HepG2 (cell line): ENCODE measurements at regions not wholly inside any gene's neighbourhood (a gene's known extent, or its start where the extent isn't known, plus 50 kb on each side); places are given as distances from the start of the nearest gene placed in this dataset.

Experiments
- ATAC-seq: fragments of 200-7000 bp; cut with Tn5 transposase; 3 replicates; pipeline ENCODE4 v1.9.1; 2020; ENCODE audit warnings: mild to moderate bottlenecking, moderate library complexity
- BruUV-seq: library from RNA; stranded (reverse); fragments of 400-500 nt; replicated peaks from 2 replicates; lab custom pipeline; 2021; lab: Mats Ljungman, UMichigan
- CTCF ChIA-PET: fragments of 300-600 bp; formaldehyde crosslinking; extraction: SDS; loops from one replicate; lab custom pipeline; 2021; ENCODE audit warnings: low total read pairs, inconsistent platforms, low intra/inter-chr PET ratio; lab: Yijun Ruan, JAX
- POLR2A ChIA-PET: fragments of 350-600 bp; sonication (Branson Sonifier 250); formaldehyde crosslinking; loops from one replicate; lab custom pipeline; 2020; ENCODE audit warnings: antibody characterized with exemption, inconsistent platforms; lab: Yijun Ruan, JAX
- DNase-seq: peaks from one replicate; pipeline ENCODE4 v3.0.0-alpha.2; 2015; ENCODE audit warnings: low spot score
- FAIRE-seq: peaks from 3 replicates; lab custom pipeline; 2011; peaks lifted over from hg19 to GRCh38; lab: Jason Lieb, UNC
- H2AFZ ChIP-seq: one replicate; pipeline ENCODE4 v1.6.1; 2011; ENCODE audit warnings: low read length, inconsistent platforms
- H3K27ac ChIP-seq: fragments of 300-600 bp; 3 replicates; pipeline ENCODE4 v1.8.0; 2011; ENCODE audit warnings: mixed run types, mild to moderate bottlenecking, mixed read lengths, low read length, inconsistent platforms; ENCODE audit not compliant: insufficient read depth; ENCODE audit errors: extremely low read length
- H3K27me3 ChIP-seq, 2 experiments: fragments of 200-600 bp in 1 of 2; 2 replicates in 1 of 2; 3 replicates in 1 of 2; pipeline versions ENCODE4 v1.6.0 to v1.8.0; 2011; ENCODE audit warnings: low read length in 2 of 2, mild to moderate bottlenecking in 2 of 2, moderate library complexity in 2 of 2, inconsistent platforms in 1 of 2; ENCODE audit not compliant: insufficient read depth in 2 of 2, control insufficient read depth in 1 of 2
- H3K36me3 ChIP-seq, 2 experiments: fragments of 200-600 bp in 1 of 2; replicated peaks in 1 of 2; 2 replicates in 1 of 2; 3 replicates in 1 of 2; pipeline versions ENCODE4 v1.5.1 to v1.8.0; 2011; ENCODE audit warnings: low read length in 2 of 2, inconsistent platforms in 1 of 2; ENCODE audit not compliant: insufficient read depth in 2 of 2, control insufficient read depth in 1 of 2
- H3K4me1 ChIP-seq: 2 replicates; pipeline ENCODE4 v1.5.1; 2012; ENCODE audit warnings: low read length, inconsistent platforms; ENCODE audit not compliant: insufficient read depth
- H3K4me2 ChIP-seq: 2 replicates; pipeline ENCODE4 v1.6.0; 2011; ENCODE audit warnings: low read depth, low read length, inconsistent platforms
- H3K4me3 ChIP-seq, 3 experiments: fragments of 200-600 bp in 1 of 3; sonication (generic), shearing (Covaris generic) in 1 of 3; replicated peaks in 1 of 3; 2 replicates each; pipeline ENCODE4 v1.5.1; 2011 to 2016; ENCODE audit warnings: low read length in 3 of 3, inconsistent platforms in 2 of 3, low read depth in 2 of 3, mild to moderate bottlenecking in 2 of 3, control low read depth in 1 of 3, mixed read lengths in 1 of 3; ENCODE audit not compliant: insufficient read depth in 1 of 3
- H3K79me2 ChIP-seq: one replicate; pipeline ENCODE4 v1.6.1; 2011; ENCODE audit warnings: low read length, inconsistent platforms; ENCODE audit not compliant: insufficient read depth
- H3K9ac ChIP-seq: 2 replicates; pipeline ENCODE4 v1.6.0; 2011; ENCODE audit warnings: mild to moderate bottlenecking, low read depth, low read length, inconsistent platforms; ENCODE audit not compliant: insufficient read depth
- H3K9me3 ChIP-seq: 2 replicates; pipeline ENCODE4 v1.5.1; 2012; ENCODE audit warnings: mild to moderate bottlenecking, low read length
- H4K20me1 ChIP-seq: 2 replicates; pipeline ENCODE4 v1.6.0; 2011; ENCODE audit warnings: inconsistent platforms, mild to moderate bottlenecking, low read length, moderate library complexity; ENCODE audit not compliant: insufficient read depth
- CEBPG ChIP-seq: IDR thresholded peaks from 2 replicates; pipeline ENCODE4 v1.6.1; 2016
- DMAP1 ChIP-seq: IDR thresholded peaks from 2 replicates; pipeline ENCODE4 v1.6.1; 2016
- GATA4 ChIP-seq: sonication (generic); IDR thresholded peaks from 2 replicates; pipeline ENCODE4 v1.6.1; 2016; ENCODE audit warnings: antibody characterized with exemption, low read depth, borderline replicate concordance
- MATR3 ChIP-seq: sonication (generic); formaldehyde crosslinking; IDR thresholded peaks from 2 replicates; pipeline ENCODE4 v1.4.0; 2020; ENCODE audit warnings: missing genetic modification reagents
- ZNF318 ChIP-seq: sonication (generic); formaldehyde crosslinking; IDR thresholded peaks from 2 replicates; pipeline ENCODE4 v1.4.0; 2020; ENCODE audit warnings: mild to moderate bottlenecking, missing genetic modification reagents
- ZNF503 ChIP-seq: sonication (generic); formaldehyde crosslinking; IDR thresholded peaks from 2 replicates; pipeline ENCODE4 v1.4.0; 2020; ENCODE audit warnings: missing genetic modification reagents
- ZNF558 ChIP-seq: sonication (generic); formaldehyde crosslinking; IDR thresholded peaks from 2 replicates; pipeline ENCODE4 v1.9.0; 2022; ENCODE audit warnings: mild to moderate bottlenecking, missing genetic modification reagents, borderline replicate concordance
- ZSCAN5A ChIP-seq: sonication (generic); formaldehyde crosslinking; IDR thresholded peaks from 2 replicates; pipeline ENCODE4 v1.8.0; 2022; ENCODE audit warnings: mild to moderate bottlenecking, missing genetic modification reagents, borderline replicate concordance
- WGBS: methylation state at CpG from one replicate; pipeline ENCODE4 v1.1.6; 2017; ENCODE audit warnings: low lambda C conversion rate; 5-methylcytosine and 5-hydroxymethylcytosine counted together
- in situ Hi-C: cut with HindIII; loops from 2 replicates; pipeline ENCODE4 v1.10.0; 2017; ENCODE audit warnings: low pct_unique_long_range_greater_than_20kb; ENCODE audit not compliant: extremely low pct_ligation_motif_present
- intact Hi-C: fragments of 100-400 bp; cut with micrococcal nuclease; formaldehyde crosslinking; loops from one replicate; pipeline ENCODE4 v1.10.0; 2022; ENCODE audit not compliant: unreplicated experiment

- WGBS: 10% methylated on average over 2 of the region's 2 CpGs
- ChIA-PET CTCF (no interaction called here), POLR2A (no interaction called here)
- no peaks in the 10 kb centered on the region for H3K79me2 ChIP-seq
- intact Hi-C loops (no loop called here), in situ Hi-C loops (no loop called here)
- BruUV-seq: no TSS peak
- H3K4me1 ChIP-seq: no peaks in the 10 kb centered on the region
- no peak overlapping the region for H3K4me3 ChIP-seq
- ATAC-seq (no peak), FAIRE-seq (no peak), DNase-seq (no peak)
- H3K27me3 ChIP-seq: peaks cover 1 to 13% of the 10 kb centered on the region in 2 experiments; a peak in 2 of 5 replicates
- H3K9ac ChIP-seq: no peak overlapping the region
- H3K9me3 ChIP-seq: no peaks in the 10 kb centered on the region
- TF ChIP-seq ZSCAN5A (CRISPR knock-in tag): no peak
- no peak for TF ChIP-seq CEBPG (CRISPR knock-in tag)
- TF ChIP-seq ZNF558 (CRISPR knock-in tag): no peak
- TF ChIP-seq ZNF503 (CRISPR knock-in tag): no peak
- no peak for TF ChIP-seq GATA4
- TF ChIP-seq DMAP1: no peak
- no peak for TF ChIP-seq ZNF318
- TF ChIP-seq MATR3 (CRISPR knock-in tag): no peak
- H3K27ac ChIP-seq: no peak overlapping the region
- H3K36me3 ChIP-seq: no peaks in the 10 kb centered on the region
- H2AFZ ChIP-seq: no peak overlapping the region
- no peaks in the 10 kb centered on the region for H4K20me1 ChIP-seq
- no peak overlapping the region for H3K4me2 ChIP-seq
Measured at GRCh38 chr10:21413680-21414079, 111.8 kb downstream of the SKIDA1 start.
